Peyer's patch (tissue), 4 donors: ENCODE measurements at regions not wholly inside any gene's neighbourhood (a gene's known extent, or its start where the extent isn't known, plus 50 kb on each side); places are given as distances from the start of the nearest gene placed in this dataset.

Experiments used
- CTCF ChIP-seq, 6 experiments: fragments of 450-650 bp in 4 of 6; fragments of 200-600 bp in 2 of 6; sonication (generic) in 1 of 6; IDR thresholded peaks; one replicate each; pipeline ENCODE4 v1.5.1; 2017 to 2019; ENCODE audit warnings: antibody characterized with exemption in 6 of 6, mild to moderate bottlenecking in 3 of 6, moderate library complexity in 1 of 6
- POLR2A ChIP-seq, 2 donors: fragments of 450-650 bp; IDR thresholded peaks; one replicate each; pipeline ENCODE4 v1.5.1; 2017; ENCODE audit warnings: antibody characterized with exemption in 2 of 2, mild to moderate bottlenecking in 2 of 2, moderate library complexity in 2 of 2

- TF ChIP-seq CTCF (IDR thresholded peaks at IDR 0.05) (peak in 3 of 6 experiments; percentile 20 to 36 (median 28)), POLR2A (IDR thresholded peaks at IDR 0.05) (no peak)
These were observed 99.7 kb upstream of the MIR17HG start for GRCh38 chr13:91247768-91248167.
